ENCODE measurements at regions not wholly inside any gene's neighbourhood (a gene's known extent, or its start where the extent isn't known, plus 50 kb on each side); places are given as distances from the start of the nearest gene placed in this dataset.

DNA sequence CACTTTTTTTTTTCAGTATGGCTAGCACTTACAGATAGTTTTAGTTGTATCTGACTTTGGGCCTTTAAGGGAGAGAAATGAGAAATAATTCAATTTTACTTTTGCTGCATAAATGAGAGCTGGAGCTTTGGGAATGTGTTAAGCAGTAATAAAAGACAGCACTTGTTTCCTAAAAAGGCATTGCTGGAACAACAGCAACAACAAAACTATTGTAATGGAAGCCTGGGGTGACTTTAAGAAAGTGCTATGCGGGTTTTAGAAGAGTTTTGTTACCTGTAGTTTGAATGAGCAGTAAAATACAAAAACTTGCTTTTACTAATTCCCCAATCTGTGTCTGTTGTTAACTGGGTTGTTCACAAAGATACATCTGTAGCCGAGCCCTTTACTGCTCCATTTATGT, 774.0 kb upstream of the ARPP21 start:
- DNase-seq (ENCODE audit: low read depth in 1 of 2, low spot score in 1 of 2), result no peak
- Histone ChIP-seq H3K27me3 (ENCODE audit: insufficient read depth, poor library complexity, severe bottlenecking) (no peaks in the 10 kb centered on the region), H3K4me3 (replicated peaks; ENCODE audit: insufficient read depth, low read length) (no peak overlapping the region), H3K27ac (replicated peaks) (no peak overlapping the region)
- TF ChIP-seq SPI1 (IDR thresholded peaks at IDR 0.05; ENCODE audit: borderline replicate concordance, low read depth) (no peak), GABPA (IDR thresholded peaks at IDR 0.05; ENCODE audit: low read depth) (no peak), POLR2AphosphoS5 (IDR thresholded peaks at IDR 0.05; ENCODE audit: low read depth) (no peak)
- TF ChIP-seq, protein P1, sequence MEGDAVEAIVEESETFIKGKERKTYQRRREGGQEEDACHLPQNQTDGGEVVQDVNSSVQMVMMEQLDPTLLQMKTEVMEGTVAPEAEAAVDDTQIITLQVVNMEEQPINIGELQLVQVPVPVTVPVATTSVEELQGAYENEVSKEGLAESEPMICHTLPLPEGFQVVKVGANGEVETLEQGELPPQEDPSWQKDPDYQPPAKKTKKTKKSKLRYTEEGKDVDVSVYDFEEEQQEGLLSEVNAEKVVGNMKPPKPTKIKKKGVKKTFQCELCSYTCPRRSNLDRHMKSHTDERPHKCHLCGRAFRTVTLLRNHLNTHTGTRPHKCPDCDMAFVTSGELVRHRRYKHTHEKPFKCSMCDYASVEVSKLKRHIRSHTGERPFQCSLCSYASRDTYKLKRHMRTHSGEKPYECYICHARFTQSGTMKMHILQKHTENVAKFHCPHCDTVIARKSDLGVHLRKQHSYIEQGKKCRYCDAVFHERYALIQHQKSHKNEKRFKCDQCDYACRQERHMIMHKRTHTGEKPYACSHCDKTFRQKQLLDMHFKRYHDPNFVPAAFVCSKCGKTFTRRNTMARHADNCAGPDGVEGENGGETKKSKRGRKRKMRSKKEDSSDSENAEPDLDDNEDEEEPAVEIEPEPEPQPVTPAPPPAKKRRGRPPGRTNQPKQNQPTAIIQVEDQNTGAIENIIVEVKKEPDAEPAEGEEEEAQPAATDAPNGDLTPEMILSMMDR (IDR thresholded peaks at IDR 0.05; ENCODE audit: insufficient read depth, low read length), result no peak
- TF ChIP-seq, protein P2, sequence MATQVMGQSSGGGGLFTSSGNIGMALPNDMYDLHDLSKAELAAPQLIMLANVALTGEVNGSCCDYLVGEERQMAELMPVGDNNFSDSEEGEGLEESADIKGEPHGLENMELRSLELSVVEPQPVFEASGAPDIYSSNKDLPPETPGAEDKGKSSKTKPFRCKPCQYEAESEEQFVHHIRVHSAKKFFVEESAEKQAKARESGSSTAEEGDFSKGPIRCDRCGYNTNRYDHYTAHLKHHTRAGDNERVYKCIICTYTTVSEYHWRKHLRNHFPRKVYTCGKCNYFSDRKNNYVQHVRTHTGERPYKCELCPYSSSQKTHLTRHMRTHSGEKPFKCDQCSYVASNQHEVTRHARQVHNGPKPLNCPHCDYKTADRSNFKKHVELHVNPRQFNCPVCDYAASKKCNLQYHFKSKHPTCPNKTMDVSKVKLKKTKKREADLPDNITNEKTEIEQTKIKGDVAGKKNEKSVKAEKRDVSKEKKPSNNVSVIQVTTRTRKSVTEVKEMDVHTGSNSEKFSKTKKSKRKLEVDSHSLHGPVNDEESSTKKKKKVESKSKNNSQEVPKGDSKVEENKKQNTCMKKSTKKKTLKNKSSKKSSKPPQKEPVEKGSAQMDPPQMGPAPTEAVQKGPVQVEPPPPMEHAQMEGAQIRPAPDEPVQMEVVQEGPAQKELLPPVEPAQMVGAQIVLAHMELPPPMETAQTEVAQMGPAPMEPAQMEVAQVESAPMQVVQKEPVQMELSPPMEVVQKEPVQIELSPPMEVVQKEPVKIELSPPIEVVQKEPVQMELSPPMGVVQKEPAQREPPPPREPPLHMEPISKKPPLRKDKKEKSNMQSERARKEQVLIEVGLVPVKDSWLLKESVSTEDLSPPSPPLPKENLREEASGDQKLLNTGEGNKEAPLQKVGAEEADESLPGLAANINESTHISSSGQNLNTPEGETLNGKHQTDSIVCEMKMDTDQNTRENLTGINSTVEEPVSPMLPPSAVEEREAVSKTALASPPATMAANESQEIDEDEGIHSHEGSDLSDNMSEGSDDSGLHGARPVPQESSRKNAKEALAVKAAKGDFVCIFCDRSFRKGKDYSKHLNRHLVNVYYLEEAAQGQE (IDR thresholded peaks at IDR 0.05; ENCODE audit: insufficient replicate concordance, low read depth), result no peak

DNA sequence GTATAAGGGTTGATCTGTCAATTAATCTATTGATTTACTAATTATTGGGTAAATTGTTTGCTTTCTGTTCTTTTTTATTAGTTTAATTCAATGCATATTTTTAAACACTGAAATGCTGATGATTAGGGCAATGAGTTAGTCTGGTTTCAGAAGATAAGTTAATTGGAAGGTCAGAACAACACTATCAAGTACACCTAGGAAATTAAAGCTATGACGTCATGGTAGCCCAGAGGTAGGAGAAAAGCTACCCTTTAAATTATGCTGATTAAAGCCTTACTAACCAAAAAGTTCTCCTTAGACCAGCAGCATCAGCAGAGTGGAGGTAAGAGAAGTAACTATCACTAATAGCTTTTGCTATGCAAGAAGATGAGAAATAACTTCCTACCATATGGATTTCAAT, 770.4 kb upstream of the ARPP21 start:
- H3K4me3 ChIP-seq (replicated peaks; ENCODE audit: insufficient read depth, low read length), result no peak overlapping the region
- H3K27me3 ChIP-seq (ENCODE audit: insufficient read depth, poor library complexity, severe bottlenecking), result no peaks in the 10 kb centered on the region
- DNase-seq (ENCODE audit: low read depth in 1 of 2, low spot score in 1 of 2), result no peak
- H3K27ac ChIP-seq (replicated peaks), result no peak overlapping the region
- TF ChIP-seq, protein P1 (IDR thresholded peaks at IDR 0.05; ENCODE audit: insufficient read depth, low read length), result no peak
- TF ChIP-seq, protein P2 (IDR thresholded peaks at IDR 0.05; ENCODE audit: insufficient replicate concordance, low read depth), result no peak
- TF ChIP-seq GABPA (IDR thresholded peaks at IDR 0.05; ENCODE audit: low read depth) (no peak), SPI1 (IDR thresholded peaks at IDR 0.05; ENCODE audit: borderline replicate concordance, low read depth) (no peak), POLR2AphosphoS5 (IDR thresholded peaks at IDR 0.05; ENCODE audit: low read depth) (no peak)

DNA sequence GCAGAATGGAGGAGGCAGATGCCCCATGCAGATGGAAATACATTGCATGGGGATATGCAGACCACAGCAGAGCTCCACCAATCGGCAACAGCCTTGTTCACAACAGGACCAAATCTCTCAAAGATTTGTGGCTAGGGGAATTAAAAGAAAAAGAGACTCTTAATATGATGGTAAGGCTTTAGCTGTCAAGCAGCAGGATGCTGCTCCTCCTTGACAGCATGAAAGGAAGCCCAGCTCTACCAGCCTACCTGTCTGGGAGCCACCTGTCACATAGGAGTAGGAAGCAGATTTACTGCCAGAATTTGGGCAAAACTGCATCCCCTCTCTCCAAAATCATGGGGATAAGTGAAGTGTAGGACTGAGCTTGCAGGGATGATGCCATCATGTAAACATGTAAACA, 769.6 kb upstream of the ARPP21 start:
- no peak for DNase-seq (ENCODE audit: low read depth in 1 of 2, low spot score in 1 of 2)
- Histone ChIP-seq H3K27ac (replicated peaks) (no peak overlapping the region), H3K27me3 (ENCODE audit: insufficient read depth, poor library complexity, severe bottlenecking) (no peaks in the 10 kb centered on the region), H3K4me3 (replicated peaks; ENCODE audit: insufficient read depth, low read length) (no peak overlapping the region)
- TF ChIP-seq, protein P2 (IDR thresholded peaks at IDR 0.05; ENCODE audit: insufficient replicate concordance, low read depth), result no peak
- TF ChIP-seq GABPA (IDR thresholded peaks at IDR 0.05; ENCODE audit: low read depth), result no peak
- TF ChIP-seq POLR2AphosphoS5 (IDR thresholded peaks at IDR 0.05; ENCODE audit: low read depth), result no peak
- TF ChIP-seq SPI1 (IDR thresholded peaks at IDR 0.05; ENCODE audit: borderline replicate concordance, low read depth), result no peak
- TF ChIP-seq, protein P1 (IDR thresholded peaks at IDR 0.05; ENCODE audit: insufficient read depth, low read length), result no peak

All from HL-60 (cell line).